SJSA1 (cell line): ENCODE measurements at regions not wholly inside any gene's neighbourhood (a gene's known extent, or its start where the extent isn't known, plus 50 kb on each side); places are given as distances from the start of the nearest gene placed in this dataset.

ENCODE experiments used
- DNase-seq, 2 experiments: peaks; one replicate each; pipeline ENCODE4 v3.0.0-alpha.2; 2015 to 2020; ENCODE audit warnings: low spot score in 2 of 2, low read depth in 1 of 2
- H3K27ac ChIP-seq: fragments of 250-450 bp; sonication (Bioruptor Pico); 2 replicates; pipeline ENCODE4 v1.5.1; 2020; ENCODE audit warnings: mild to moderate bottlenecking, moderate library complexity
- H3K27me3 ChIP-seq: fragments of 250-450 bp; sonication (Bioruptor Pico); replicated peaks from 2 replicates; pipeline ENCODE4 v1.5.1; 2020; ENCODE audit warnings: mild to moderate bottlenecking, moderate library complexity
- H3K36me3 ChIP-seq: fragments of 250-450 bp; sonication (Bioruptor Pico); 2 replicates; pipeline ENCODE4 v1.5.1; 2020; ENCODE audit warnings: mild to moderate bottlenecking
- H3K4me1 ChIP-seq: fragments of 250-450 bp; sonication (Bioruptor Pico); replicated peaks from 2 replicates; pipeline ENCODE4 v1.6.1; 2021; ENCODE audit warnings: mild to moderate bottlenecking
- H3K4me3 ChIP-seq: fragments of 250-450 bp; sonication (Bioruptor Pico); 2 replicates; pipeline ENCODE4 v1.5.1; 2020; ENCODE audit warnings: mild to moderate bottlenecking
- H3K9me3 ChIP-seq: fragments of 250-450 bp; sonication (Bioruptor Pico); replicated peaks from 2 replicates; pipeline ENCODE4 v1.5.1; 2020; ENCODE audit warnings: mild to moderate bottlenecking

DNA sequence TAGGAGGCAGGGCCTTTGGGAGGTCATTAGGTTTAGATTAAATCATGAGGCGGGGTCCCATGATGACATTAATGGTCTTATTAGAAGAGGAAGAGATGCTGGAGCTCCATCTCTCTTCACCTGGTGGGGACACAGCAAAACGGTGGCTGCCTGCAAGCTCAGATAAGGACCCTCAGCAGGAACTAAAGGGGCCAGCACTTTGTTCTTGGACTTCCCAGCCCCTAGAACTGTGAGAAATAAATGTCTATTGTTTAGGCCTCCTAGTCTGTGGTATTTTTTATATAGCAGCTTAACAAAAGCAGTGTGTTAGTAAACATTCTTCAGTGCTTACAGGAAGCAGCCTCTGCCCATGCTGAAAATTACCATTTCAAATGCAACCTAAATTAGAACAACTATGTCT lies 157.6 kb downstream of the FOXA2 start:
- Histone ChIP-seq H3K27me3 (no peaks in the 10 kb centered on the region), H3K36me3 (no peaks in the 10 kb centered on the region), H3K4me3 (no peak overlapping the region), H3K9me3 (peaks cover 5% of the 10 kb centered on the region), H3K27ac (no peak overlapping the region), H3K4me1 (peaks cover 27% of the 10 kb centered on the region)
- DNase-seq: no peak

DNA sequence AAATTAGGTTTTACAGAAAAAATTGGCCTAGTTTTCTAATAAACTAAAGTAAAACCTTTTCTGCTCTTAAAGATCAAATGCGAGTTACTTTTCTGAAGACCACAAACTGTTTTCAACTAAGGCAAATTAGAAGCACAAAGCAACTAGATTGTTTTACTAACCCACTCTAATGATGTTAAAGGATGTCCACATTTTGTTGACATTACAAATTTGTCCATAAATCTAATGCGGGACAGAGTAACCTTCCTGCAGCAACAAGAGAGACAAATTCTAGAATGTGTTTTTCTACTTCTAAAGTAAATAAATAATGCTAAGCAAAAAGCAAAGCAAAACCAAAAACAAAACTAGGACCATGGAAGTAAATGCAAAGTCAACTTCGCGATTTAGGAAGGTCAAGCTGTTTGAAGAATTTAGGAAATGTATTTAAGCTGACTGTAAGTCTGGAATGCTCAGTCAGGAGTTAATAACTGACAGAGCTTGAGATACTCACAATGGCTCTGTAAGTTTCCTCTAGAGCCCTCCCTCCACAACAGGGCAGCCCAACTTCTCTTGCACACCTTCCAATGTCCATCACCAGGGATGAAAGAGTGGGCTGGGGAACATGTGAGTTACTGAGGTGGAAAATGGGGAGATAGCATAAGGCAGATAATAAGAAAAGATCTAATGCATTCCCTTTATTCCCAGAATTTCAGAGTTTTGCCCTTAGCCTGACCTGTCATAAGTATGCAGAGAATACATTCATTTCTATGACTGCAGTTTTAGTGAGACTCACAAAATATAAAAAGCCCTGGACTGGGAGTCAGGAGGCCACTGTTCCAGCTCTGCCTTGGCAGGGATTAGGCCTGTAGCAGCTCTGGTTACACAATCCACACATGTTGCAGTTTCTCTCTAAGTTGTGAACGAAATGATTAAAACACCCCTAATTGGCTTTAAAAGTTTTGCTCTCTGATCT lies 158.8 kb downstream of the FOXA2 start:
- Histone ChIP-seq H3K9me3 (peaks cover 5% of the 10 kb centered on the region), H3K4me1 (peaks cover 25% of the 10 kb centered on the region), H3K27ac (no peak overlapping the region), H3K36me3 (no peaks in the 10 kb centered on the region), H3K4me3 (no peak overlapping the region), H3K27me3 (no peaks in the 10 kb centered on the region)
- DNase-seq: no peak

DNA sequence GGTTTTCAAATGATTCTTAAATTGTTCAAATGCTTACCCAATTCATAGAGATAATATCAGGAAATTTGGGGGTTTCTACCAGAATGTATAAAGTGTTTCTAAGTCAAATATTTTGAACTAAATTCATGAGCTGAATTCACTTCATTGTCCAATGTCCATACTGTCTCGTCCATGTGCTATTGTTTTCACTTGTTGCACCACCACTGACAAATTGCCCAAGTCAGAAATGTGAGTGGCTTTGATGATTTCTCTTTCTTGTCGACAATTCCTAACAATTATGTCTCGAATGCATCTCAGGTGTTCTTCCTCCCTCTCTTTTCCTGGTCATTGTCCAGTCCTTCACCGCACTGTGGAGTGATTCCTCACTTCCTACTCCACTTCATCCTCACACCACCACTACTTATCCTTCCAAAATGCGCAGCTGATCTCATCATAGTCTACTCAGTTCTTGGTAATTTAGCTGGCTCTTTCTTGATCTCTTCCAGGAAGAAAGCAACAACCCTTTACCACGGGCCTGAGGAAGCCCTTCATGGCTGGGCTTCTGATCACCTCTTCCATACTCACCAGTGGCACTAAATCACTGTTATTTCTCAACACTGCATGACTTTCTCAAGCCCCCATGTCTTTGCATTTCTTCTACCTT lies 161.1 kb downstream of the FOXA2 start:
- no peak overlapping the region for H3K27ac ChIP-seq
- H3K36me3 ChIP-seq: no peaks in the 10 kb centered on the region
- DNase-seq: no peak
- H3K9me3 ChIP-seq: peaks cover 5% of the 10 kb centered on the region
- H3K4me3 ChIP-seq: no peak overlapping the region
- no peaks in the 10 kb centered on the region for H3K27me3 ChIP-seq
- H3K4me1 ChIP-seq: peaks cover 6% of the 10 kb centered on the region; the same call in 1 of the 2 replicates

DNA sequence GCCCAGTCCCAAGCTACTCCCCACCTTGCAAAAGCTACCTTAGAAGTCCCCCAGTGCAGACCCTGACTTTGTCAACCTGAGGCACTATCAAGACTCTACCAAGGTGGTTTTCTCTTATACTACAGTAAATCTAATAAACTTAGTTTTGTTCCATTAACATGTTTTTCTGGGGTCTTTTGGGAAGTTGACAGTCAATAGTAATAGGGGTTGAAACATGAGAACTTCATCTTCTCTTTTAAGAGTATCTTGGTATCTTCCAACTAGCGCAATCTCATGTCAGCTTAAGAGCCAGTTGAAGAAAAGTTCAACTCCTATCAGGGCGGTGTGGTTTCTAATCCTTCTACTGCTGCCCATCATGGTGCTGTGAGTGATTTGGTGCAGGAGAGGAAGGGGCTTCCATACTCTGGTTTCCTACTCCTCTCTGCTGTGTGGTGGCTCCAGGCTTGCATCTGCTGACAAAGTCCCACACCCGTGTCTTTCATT lies 164.2 kb downstream of the FOXA2 start:
- no peak overlapping the region for H3K4me3 ChIP-seq
- DNase-seq: no peak
- H3K27ac ChIP-seq: no peak overlapping the region
- H3K27me3 ChIP-seq: no peaks in the 10 kb centered on the region
- no peaks in the 10 kb centered on the region for H3K36me3 ChIP-seq
- H3K9me3 ChIP-seq: peaks cover 2% of the 10 kb centered on the region; the same call in 1 of the 2 replicates
- no peaks in the 10 kb centered on the region for H3K4me1 ChIP-seq

DNA sequence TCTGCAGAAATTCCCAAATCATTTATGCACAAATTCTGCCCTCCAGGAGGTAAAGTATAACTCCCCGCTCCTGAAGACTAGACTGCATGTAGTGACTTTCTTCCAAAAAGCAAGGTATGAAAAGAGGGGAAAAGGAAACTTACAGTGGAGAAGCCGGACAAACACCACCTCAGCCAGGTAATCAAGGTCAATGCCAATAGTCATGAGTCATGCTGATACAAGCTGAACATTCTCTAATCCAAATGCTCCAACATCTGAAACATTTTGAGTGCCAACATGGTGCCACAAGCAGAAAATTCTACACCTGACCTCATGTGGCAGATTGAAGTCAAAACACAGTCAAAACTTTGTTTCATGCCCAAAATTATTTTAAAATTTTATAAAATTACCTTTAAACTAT lies 165.6 kb downstream of the FOXA2 start:
- no peak overlapping the region for H3K4me3 ChIP-seq
- H3K27ac ChIP-seq: no peak overlapping the region
- no peaks in the 10 kb centered on the region for H3K36me3 ChIP-seq
- H3K27me3 ChIP-seq: no peaks in the 10 kb centered on the region
- peaks cover 10% of the 10 kb centered on the region for H3K4me1 ChIP-seq
- DNase-seq: no peak
- H3K9me3 ChIP-seq: peaks cover 2% of the 10 kb centered on the region; the same call in 1 of the 2 replicates

DNA sequence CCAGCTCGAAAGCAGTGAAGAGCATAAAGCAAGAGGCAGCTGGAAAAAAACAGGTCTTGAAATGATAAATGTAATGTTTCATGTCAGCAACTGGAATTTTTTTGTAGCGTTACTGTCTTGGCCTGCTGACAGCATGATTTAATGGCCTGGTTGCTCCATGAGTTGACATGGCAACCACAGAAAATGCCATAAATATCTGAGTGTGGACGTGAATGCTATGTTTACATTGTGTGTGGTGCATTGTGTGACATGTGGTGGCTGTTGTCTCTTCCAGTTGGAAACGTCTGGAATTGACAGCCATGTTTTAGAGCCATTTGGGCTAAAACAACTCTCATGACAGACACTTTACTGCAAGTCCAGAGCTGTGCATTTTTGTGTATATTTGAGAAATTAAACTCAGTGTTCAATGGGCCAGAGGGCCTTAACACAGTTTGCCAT lies 170.0 kb downstream of the FOXA2 start:
- Histone ChIP-seq H3K9me3 (peaks cover 2% of the 10 kb centered on the region; the same call in 1 of the 2 replicates), H3K27me3 (no peaks in the 10 kb centered on the region), H3K4me1 (peaks cover 25% of the 10 kb centered on the region), H3K27ac (peak overlapping the region; percentile 34), H3K36me3 (no peaks in the 10 kb centered on the region), H3K4me3 (no peak overlapping the region)
- peak in 1 of 2 experiments; percentile 48 for DNase-seq

DNA sequence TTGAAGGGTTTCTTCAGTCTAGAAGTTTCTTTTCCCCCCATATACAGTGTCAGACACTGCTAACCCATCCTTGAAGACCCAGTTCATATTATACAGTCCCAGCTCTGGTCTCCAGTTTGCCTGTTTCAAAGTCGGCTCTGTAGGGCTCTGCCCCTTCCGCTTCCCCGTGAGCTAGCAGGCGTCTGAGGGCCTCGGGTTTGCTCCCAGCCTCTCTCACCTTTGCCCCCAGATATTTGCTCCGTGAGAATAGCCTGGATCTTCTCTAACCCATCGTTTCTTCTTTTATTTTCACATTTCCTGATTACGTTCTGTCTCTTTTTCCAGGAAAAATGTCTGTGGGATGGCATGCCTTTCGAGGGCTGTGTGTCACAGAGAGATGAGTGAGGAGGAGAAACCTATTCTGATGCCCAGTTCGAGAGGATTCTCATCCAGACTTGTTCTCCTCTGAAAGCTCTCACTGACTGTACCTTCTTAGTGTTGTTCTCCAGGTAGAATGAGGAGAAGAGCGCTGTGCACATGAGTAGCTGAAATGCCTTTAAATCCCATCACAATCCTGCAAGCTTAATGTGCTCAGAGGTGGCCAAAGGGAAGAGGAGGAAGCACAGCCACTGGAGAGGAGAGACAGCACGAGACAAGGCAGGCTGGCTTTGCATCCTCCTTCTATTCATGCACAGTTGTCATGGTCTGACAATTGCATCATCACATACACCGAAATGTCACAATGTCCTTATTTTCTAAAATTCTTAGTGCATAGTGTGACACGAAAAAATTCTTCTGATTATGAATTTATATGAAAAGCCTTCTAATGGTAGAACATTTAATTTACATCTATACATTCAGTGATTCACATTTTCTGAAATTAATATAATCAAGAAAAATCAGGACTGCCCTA lies 171.1 kb downstream of the FOXA2 start:
- Histone ChIP-seq H3K9me3 (peaks cover 2% of the 10 kb centered on the region; the same call in 1 of the 2 replicates), H3K27me3 (no peaks in the 10 kb centered on the region), H3K27ac (no peak overlapping the region), H3K4me3 (no peak overlapping the region), H3K4me1 (peaks cover 25% of the 10 kb centered on the region), H3K36me3 (no peaks in the 10 kb centered on the region)
- no peak for DNase-seq

DNA sequence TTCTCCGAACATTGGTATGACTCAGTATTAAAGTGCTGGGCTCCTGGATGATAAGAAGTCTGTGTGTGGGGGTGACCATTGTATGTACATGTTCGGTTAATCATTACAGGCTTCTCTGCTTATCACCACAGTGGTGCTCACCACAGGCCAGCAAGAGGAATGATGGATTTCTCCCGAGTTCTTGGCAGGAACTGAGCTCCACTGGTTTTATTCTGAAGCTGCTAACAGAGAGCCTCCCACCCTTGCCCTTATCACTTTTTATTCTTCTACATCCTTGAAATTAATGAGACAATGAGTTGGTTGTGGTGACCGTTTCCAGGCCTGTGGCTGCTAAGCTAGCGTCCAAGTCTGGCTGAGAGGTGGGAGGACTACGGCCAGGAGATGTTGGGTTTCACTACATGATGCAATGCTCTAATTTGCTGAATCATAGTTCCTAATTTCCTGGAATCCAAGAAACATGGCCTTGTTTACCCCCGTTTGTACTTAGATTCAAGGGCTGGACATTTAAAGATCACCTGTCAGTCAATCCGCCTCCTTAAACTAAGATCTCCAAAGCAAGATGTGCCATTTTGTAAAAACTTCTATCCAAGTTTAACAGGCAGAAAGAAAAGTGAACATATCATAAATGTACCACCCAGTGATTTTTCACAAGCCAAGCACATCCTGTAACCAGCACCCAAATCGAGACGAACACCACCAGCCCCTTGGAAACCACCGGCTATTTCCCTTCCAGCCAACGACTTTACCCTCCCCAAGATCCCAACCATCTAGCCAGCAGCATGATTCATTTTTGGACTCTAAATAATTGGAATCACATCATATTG lies 172.5 kb downstream of the FOXA2 start:
- Histone ChIP-seq H3K27ac (no peak overlapping the region), H3K27me3 (no peaks in the 10 kb centered on the region), H3K4me3 (no peak overlapping the region), H3K4me1 (peaks cover 30% of the 10 kb centered on the region), H3K9me3 (peaks cover 2% of the 10 kb centered on the region; the same call in 1 of the 2 replicates), H3K36me3 (no peaks in the 10 kb centered on the region)
- no peak for DNase-seq

DNA sequence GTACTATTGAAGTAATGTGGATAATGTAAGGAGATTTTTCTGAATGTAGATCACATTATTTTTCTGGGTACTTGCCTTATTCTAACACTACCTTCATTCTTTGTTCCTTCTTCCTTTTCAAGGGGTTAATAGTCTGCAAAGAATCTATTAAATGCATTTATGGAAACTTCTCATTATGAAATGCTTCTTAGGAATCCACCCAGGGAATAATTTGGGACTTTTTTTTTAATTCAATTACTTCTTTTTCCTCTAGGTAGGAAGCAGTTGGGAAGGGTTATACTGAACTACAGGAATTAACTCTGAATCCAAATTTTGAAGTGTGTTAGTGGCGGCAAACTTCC lies 173.1 kb downstream of the FOXA2 start:
- no peak for DNase-seq
- Histone ChIP-seq H3K36me3 (no peaks in the 10 kb centered on the region), H3K27me3 (no peaks in the 10 kb centered on the region), H3K27ac (no peak overlapping the region), H3K4me3 (no peak overlapping the region), H3K9me3 (peaks cover 2% of the 10 kb centered on the region; the same call in 1 of the 2 replicates), H3K4me1 (peaks cover 34% of the 10 kb centered on the region)

DNA sequence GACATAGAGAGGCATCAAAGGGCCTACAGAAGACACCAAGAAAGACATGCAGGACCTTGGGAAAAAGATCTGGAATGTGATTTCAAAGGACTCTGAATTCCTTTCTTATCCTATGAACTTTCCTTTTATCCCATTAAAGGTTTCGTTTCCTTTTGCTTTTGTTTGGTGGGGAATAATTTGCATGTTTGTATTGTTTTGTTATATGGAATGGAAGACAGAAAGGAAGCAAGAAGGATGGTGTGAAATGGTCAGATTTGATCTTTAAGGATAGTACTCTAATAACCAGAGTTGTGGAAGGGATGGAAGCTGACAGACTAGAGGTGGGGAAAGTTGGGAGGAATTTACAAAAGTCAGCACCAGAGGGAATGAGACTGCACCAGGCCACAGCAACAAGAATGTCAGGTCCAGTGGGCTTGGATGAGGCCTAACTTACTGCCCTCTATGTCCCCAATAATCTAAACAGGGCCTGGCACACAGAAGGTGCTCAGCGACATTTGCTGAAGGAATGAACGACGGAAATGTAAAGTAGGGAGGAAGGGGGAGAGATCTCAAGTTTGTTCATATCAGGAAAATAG lies 173.7 kb downstream of the FOXA2 start:
- no peaks in the 10 kb centered on the region for H3K27me3 ChIP-seq
- no peak overlapping the region for H3K27ac ChIP-seq
- H3K4me1 ChIP-seq: peaks cover 37% of the 10 kb centered on the region
- H3K9me3 ChIP-seq: peaks cover 2% of the 10 kb centered on the region; the same call in 1 of the 2 replicates
- DNase-seq: no peak
- H3K36me3 ChIP-seq: no peaks in the 10 kb centered on the region
- no peak overlapping the region for H3K4me3 ChIP-seq

- H3K9me3 ChIP-seq: no peaks in the 10 kb centered on the region
- no peak overlapping the region for H3K27ac ChIP-seq
- no peak overlapping the region for H3K4me3 ChIP-seq
- no peaks in the 10 kb centered on the region for H3K27me3 ChIP-seq
- no peak for DNase-seq
- H3K4me1 ChIP-seq: peaks cover 44% of the 10 kb centered on the region
- no peaks in the 10 kb centered on the region for H3K36me3 ChIP-seq
These were observed 175.6 kb downstream of the FOXA2 start for GRCh38 chr20:22408521-22409402.
